WI38 (cell line): ENCODE measurements at regions not wholly inside any gene's neighbourhood (a gene's known extent, or its start where the extent isn't known, plus 50 kb on each side); places are given as distances from the start of the nearest gene placed in this dataset.

Source experiments
- H3K4me3 ChIP-seq: 2 replicates; pipeline ENCODE4 v1.5.1; 2011; ENCODE audit warnings: low read depth, mild to moderate bottlenecking, control low read depth, low read length
- TF ChIP-seq, protein P1 (sequence below): IDR thresholded peaks from 2 replicates; pipeline ENCODE4 v1.5.1; 2012; ENCODE audit warnings: low read depth, mild to moderate bottlenecking, control low read depth, low read length

DNA sequence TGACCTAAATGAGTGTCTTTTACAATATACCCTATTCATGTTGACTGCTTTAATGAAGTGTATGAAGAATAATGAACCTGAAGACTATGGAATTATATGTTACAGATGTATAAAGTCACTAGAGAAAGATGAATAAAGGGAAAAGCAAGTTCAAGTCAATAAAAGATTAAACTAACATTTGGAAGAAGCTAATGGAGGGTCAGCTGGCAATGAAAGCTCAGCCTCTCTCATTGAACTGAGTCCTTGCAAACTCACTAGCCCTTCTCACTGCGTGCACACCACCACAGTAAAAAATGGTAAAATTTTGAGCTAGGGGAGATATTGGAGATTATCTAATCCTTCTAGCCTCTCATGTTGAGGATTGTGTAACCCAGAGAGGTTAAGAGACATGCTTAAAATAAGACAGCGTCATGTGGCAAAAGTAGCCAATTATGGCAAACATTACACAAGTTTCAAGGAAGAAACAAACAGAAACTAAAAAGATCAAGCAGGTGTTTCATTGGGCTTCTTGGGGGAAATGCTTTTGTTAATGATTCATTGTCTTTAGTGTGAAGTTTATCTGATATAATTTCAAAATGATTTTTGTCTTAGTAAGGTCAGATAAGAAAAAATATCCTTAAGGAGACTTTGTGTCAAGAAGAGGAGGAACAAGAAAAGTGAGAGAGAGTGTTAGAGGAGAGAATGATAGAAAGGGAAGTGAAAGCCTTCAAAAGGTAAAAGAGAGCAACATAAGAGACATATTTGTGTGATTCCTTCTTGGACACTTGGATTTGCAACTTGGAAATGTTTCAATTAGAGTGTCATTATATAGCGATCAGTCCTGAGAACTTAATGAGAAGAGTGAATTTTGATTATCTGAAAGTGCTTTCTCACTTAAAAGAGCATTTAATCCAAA lies 893.7 kb upstream of the FAM98A start:
- TF ChIP-seq, protein P1, sequence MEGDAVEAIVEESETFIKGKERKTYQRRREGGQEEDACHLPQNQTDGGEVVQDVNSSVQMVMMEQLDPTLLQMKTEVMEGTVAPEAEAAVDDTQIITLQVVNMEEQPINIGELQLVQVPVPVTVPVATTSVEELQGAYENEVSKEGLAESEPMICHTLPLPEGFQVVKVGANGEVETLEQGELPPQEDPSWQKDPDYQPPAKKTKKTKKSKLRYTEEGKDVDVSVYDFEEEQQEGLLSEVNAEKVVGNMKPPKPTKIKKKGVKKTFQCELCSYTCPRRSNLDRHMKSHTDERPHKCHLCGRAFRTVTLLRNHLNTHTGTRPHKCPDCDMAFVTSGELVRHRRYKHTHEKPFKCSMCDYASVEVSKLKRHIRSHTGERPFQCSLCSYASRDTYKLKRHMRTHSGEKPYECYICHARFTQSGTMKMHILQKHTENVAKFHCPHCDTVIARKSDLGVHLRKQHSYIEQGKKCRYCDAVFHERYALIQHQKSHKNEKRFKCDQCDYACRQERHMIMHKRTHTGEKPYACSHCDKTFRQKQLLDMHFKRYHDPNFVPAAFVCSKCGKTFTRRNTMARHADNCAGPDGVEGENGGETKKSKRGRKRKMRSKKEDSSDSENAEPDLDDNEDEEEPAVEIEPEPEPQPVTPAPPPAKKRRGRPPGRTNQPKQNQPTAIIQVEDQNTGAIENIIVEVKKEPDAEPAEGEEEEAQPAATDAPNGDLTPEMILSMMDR: no peak
- no peak overlapping the region for H3K4me3 ChIP-seq

DNA sequence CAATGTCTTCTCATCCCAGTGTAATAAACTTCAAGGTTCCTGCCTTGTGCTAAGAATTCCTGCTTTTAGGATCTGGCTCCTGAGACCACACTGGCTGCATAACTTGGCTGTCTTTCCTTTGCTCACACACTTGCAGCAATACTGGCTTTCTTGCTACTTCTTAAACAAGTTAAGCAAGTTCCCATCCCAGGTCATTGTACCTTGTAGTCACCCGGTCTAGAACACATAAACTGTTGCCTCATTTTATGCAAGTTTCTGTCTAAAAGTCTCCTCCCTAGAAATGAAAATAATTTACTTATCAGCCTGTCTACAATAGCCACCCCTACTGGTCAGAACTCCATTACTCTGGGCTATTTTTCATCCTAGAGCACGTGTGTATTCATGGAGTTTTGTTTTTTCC lies 887.9 kb upstream of the FAM98A start:
- TF ChIP-seq, protein P1: no peak
- H3K4me3 ChIP-seq: no peak overlapping the region

DNA sequence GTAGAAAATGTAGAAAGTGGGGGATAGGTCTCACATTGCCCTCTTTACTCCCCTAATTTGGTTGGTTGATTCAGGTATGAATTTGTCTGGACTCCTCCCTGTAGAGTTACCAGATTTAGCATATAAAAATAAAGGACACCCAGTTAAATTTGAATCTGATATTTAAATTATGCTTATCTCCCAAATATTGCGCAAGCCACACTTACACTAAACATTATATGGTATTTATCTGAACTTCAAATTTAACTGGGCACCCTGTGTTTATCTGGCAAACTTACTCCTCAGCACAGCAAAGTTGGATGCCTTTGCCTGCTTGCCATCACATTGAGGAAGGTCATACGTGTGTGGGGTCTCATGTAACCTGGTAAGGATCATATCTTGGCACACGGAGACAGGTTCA lies 882.4 kb upstream of the FAM98A start:
- H3K4me3 ChIP-seq: no peak overlapping the region
- TF ChIP-seq, protein P1: no peak

DNA sequence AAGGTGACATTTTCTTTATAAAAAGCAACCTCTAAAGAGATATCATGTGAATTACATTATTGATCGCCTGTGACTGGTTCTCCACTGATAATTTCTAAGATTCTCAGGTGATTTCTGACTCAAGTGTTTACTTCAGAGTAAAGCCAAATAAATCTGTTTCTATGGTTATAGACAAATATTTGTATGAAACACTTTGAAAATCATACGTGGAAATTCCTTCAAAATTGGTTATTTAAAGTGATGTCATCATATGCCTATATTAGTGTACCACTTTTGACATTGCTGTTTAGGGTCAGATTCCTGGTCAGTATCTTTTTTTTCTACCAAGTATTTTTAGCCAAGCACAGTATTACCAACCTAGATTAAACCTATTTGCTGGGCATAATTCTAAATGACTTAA lies 881.3 kb upstream of the FAM98A start:
- no peak overlapping the region for H3K4me3 ChIP-seq
- TF ChIP-seq, protein P1: no peak

DNA sequence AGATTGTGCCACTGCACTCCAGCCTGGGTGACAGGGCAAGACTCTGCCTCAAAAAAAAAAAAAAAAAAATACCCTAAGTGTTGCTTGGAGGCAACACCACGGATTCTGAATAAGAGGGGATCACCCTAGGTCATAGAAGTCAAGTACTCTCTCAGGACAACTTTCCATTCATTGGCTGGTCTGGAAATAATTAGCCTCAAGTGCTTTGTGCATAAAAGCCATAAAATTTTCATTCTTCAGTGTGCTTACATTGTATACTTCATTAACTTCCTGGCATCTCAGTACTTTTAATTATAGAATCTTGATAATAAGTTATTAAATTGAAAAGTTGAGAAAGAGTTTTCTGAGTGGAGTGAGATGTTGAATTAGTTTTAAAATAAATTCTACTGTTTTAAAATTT lies 876.1 kb upstream of the FAM98A start:
- TF ChIP-seq, protein P1: no peak

DNA sequence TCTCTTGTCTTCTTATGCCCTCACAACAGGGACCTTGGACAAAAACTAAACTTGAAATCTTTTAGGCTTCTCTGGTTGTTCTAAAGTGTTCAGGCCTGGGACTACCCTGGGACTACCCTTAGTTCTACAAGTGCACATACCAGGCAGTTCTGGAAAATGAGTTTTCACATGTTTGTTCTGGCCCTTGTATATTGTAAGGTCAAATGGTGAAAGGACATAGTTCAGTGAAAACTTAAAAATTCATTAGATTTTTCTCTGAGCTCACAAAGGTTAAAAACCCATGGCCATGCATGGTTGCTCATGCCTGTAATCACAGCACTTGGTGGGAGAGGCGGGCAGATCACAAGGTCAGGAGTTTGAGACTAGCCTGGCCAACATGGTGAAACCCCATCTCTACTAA lies 875.5 kb upstream of the FAM98A start:
- TF ChIP-seq, protein P1: no peak
- H3K4me3 ChIP-seq: no peak overlapping the region

More for the DNA sequence above, 876.1 kb upstream of the FAM98A start:
- H3K4me3 ChIP-seq: no peak overlapping the region

DNA sequence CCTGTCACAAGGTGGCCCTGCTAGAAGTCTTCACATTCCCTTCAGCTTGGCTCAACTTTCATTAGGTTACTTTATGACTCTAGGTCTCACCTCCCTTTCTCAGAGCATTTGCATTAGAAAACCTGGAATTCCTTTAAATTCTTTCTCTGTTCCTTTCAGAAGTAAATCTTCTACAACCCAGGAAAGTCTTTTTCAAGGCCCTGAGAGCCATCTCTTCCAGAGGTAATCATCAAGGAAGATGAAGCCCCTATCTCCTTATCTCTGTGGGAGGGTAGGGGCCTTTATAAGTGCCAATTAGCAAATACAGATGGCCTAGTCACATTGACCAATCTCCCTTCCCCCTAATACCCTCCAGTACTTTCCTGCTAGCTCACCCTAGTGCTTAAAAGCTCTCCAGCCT lies 848.0 kb upstream of the FAM98A start:
- TF ChIP-seq, protein P1: no peak

More for the DNA sequence above, 848.0 kb upstream of the FAM98A start:
- H3K4me3 ChIP-seq: no peak overlapping the region
